ENCODE measurements at regions not wholly inside any gene's neighbourhood (a gene's known extent, or its start where the extent isn't known, plus 50 kb on each side); places are given as distances from the start of the nearest gene placed in this dataset.
"Not testable (repeated sequence)": the region's sequence is repeated elsewhere in the genome, so short reads cannot be mapped to it uniquely, and the experiment has no call there.

- Histone ChIP-seq H3K4me3 (ENCODE audit: low read length) (no peak overlapping the region), H3K27ac (ENCODE audit: low read depth, low read length) (no peak overlapping the region), H3K4me1 (ENCODE audit: insufficient read depth, low read length) (no peaks in the 10 kb centered on the region), H3K9me3 (ENCODE audit: low read length) (no peaks in the 10 kb centered on the region), H3K36me3 (ENCODE audit: insufficient read depth, low read length) (no peaks in the 10 kb centered on the region), H3K27me3 (ENCODE audit: insufficient read depth, low read length, poor library complexity, severe bottlenecking) (no peaks in the 10 kb centered on the region)
- CTCF ChIA-PET: no interaction called here
- Mint-ChIP-seq H3K36me3 (no peaks in the 10 kb centered on the region), H3K27me3 (peaks cover 0 to 2% of the 10 kb centered on the region in 2 donors), H3K9me3 (peaks cover 0 to 5% (median 0%) of the 10 kb centered on the region in 5 donors), H3K4me3 (no peak overlapping the region), H3K27ac (no peak overlapping the region), H3K4me1 (no peaks in the 10 kb centered on the region)
- POLR2A ChIA-PET: no interaction called here
- no peak for DNase-seq
Measured at GRCh38 chrX:1140236-1140681, 72.2 kb downstream of the CRLF2 start.

- no peaks in the 10 kb centered on the region for H3K4me1 Mint-ChIP-seq
- CTCF ChIA-PET: no interaction called here
Measured at GRCh38 chrX:1139185-1139500, 73.3 kb downstream of the CRLF2 start.

DNA sequence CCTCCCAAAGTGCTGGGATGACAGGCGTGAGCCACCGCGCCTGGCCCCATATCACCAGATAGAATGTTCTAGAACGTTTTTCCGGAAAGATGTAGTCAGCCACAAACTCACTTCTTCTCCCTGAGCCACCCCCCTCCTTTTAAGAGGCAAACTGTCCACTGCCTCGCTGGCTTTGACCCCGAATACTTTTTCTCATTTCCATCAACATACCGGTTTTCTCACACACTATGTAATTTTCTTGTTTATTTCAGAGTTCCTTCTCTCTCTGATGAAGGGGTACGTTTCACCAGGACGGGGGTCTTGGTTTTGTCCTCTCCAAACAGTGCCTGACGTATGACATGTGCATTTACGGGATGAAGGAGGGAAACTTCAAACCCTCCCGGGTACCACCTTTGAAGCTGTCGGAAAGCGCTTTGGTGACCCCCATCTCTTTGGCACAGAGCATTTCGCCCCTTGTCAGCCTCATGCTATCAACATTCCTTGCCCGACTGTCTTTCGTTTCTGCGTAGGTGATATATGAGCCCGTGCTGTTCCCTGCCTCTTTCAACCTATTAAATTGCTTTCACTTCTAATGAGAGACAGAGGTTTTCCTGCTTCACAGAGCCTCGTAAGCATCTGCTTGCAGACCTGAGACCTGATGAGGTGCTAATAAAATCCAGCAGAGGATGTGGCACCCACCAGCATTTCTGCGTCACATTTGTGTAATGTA, 73.8 kb downstream of the CRLF2 start:
- peaks cover 0 to 5% of the 10 kb centered on the region in 2 donors for H3K27me3 Mint-ChIP-seq
- H3K9me3 Mint-ChIP-seq: peaks cover 0 to 5% (median 0%) of the 10 kb centered on the region in 5 donors
- no peaks in the 10 kb centered on the region for H3K9me3 ChIP-seq (ENCODE audit: low read length)
- no peaks in the 10 kb centered on the region for H3K36me3 ChIP-seq (ENCODE audit: insufficient read depth, low read length)
- no peaks in the 10 kb centered on the region for H3K4me1 ChIP-seq (ENCODE audit: insufficient read depth, low read length)
- no peaks in the 10 kb centered on the region for H3K4me1 Mint-ChIP-seq
- no peak for DNase-seq
- no peak overlapping the region for H3K4me3 ChIP-seq (ENCODE audit: low read length)
- H3K27ac Mint-ChIP-seq: no peak overlapping the region
- H3K4me3 Mint-ChIP-seq: no peak overlapping the region
- ChIA-PET POLR2A (no interaction called here), CTCF (no interaction called here)
- H3K27ac ChIP-seq (ENCODE audit: low read depth, low read length): no peak overlapping the region
- no peaks in the 10 kb centered on the region for H3K27me3 ChIP-seq (ENCODE audit: insufficient read depth, low read length, poor library complexity, severe bottlenecking)
- H3K36me3 Mint-ChIP-seq: no peaks in the 10 kb centered on the region

More at GRCh38 chrX:1139185-1139500, 73.3 kb downstream of the CRLF2 start:
- no peak for DNase-seq
- POLR2A ChIA-PET: no interaction called here
- Histone ChIP-seq H3K4me3 (ENCODE audit: low read length) (no peak overlapping the region), H3K36me3 (ENCODE audit: insufficient read depth, low read length) (no peaks in the 10 kb centered on the region), H3K27ac (ENCODE audit: low read depth, low read length) (no peak overlapping the region), H3K9me3 (ENCODE audit: low read length) (no peaks in the 10 kb centered on the region), H3K27me3 (ENCODE audit: insufficient read depth, low read length, poor library complexity, severe bottlenecking) (no peaks in the 10 kb centered on the region), H3K4me1 (ENCODE audit: insufficient read depth, low read length) (no peaks in the 10 kb centered on the region)
- no peaks in the 10 kb centered on the region for H3K36me3 Mint-ChIP-seq
- no peak overlapping the region for H3K27ac Mint-ChIP-seq
- H3K9me3 Mint-ChIP-seq: peaks cover 0 to 5% (median 0%) of the 10 kb centered on the region in 5 donors
- peaks cover 0 to 5% of the 10 kb centered on the region in 2 donors for H3K27me3 Mint-ChIP-seq
- H3K4me3 Mint-ChIP-seq: no peak overlapping the region

GRCh38 chrX:1137531-1137930, 74.9 kb downstream of the CRLF2 start:
- POLR2A ChIA-PET: no interaction called here
- CTCF ChIA-PET: no interaction called here
- Mint-ChIP-seq H3K27ac (no peak overlapping the region), H3K36me3 (no peaks in the 10 kb centered on the region), H3K27me3 (peaks cover 0 to 5% of the 10 kb centered on the region in 2 donors), H3K9me3 (peaks cover 0 to 5% (median 0%) of the 10 kb centered on the region in 5 donors), H3K4me3 (no peak overlapping the region), H3K4me1 (no peaks in the 10 kb centered on the region)
- H3K4me3 ChIP-seq (ENCODE audit: low read length): no peak overlapping the region
- H3K36me3 ChIP-seq (ENCODE audit: insufficient read depth, low read length): no peaks in the 10 kb centered on the region
- H3K9me3 ChIP-seq (ENCODE audit: low read length): no peaks in the 10 kb centered on the region
- no peak overlapping the region for H3K27ac ChIP-seq (ENCODE audit: low read depth, low read length)
- H3K4me1 ChIP-seq (ENCODE audit: insufficient read depth, low read length): no peaks in the 10 kb centered on the region
- DNase-seq: no peak
- H3K27me3 ChIP-seq (ENCODE audit: insufficient read depth, low read length, poor library complexity, severe bottlenecking): no peaks in the 10 kb centered on the region

- H3K4me1 Mint-ChIP-seq; H3K36me3 Mint-ChIP-seq; H3K27me3 Mint-ChIP-seq; H3K27me3 ChIP-seq (ENCODE audit: insufficient read depth, low read length, poor library complexity, severe bottlenecking); H3K9me3 Mint-ChIP-seq; DNase-seq; CTCF ChIA-PET; H3K27ac ChIP-seq (ENCODE audit: low read depth, low read length); H3K36me3 ChIP-seq (ENCODE audit: insufficient read depth, low read length); POLR2A ChIA-PET; H3K4me3 Mint-ChIP-seq; H3K27ac Mint-ChIP-seq; H3K9me3 ChIP-seq (ENCODE audit: low read length); H3K4me3 ChIP-seq (ENCODE audit: low read length); H3K4me1 ChIP-seq (ENCODE audit: insufficient read depth, low read length): not testable (repeated sequence)
Measured at GRCh38 chrX:1136582-1136981, 75.9 kb downstream of the CRLF2 start.

GRCh38 chrX:1134976-1135375, 77.5 kb downstream of the CRLF2 start:
- H3K27me3 Mint-ChIP-seq: peaks cover 0 to 5% of the 10 kb centered on the region in 2 donors
- H3K36me3 ChIP-seq (ENCODE audit: insufficient read depth, low read length): no peaks in the 10 kb centered on the region
- H3K4me3 Mint-ChIP-seq: no peak overlapping the region
- no peaks in the 10 kb centered on the region for H3K9me3 ChIP-seq (ENCODE audit: low read length)
- no peaks in the 10 kb centered on the region for H3K4me1 ChIP-seq (ENCODE audit: insufficient read depth, low read length)
- H3K4me3 ChIP-seq (ENCODE audit: low read length): no peak overlapping the region
- CTCF ChIA-PET: no interaction called here
- POLR2A ChIA-PET: no interaction called here
- no peak for DNase-seq
- H3K9me3 Mint-ChIP-seq: peaks cover 0 to 5% (median 0%) of the 10 kb centered on the region in 5 donors
- H3K36me3 Mint-ChIP-seq: no peaks in the 10 kb centered on the region
- H3K27ac ChIP-seq (ENCODE audit: low read depth, low read length): no peak overlapping the region
- no peaks in the 10 kb centered on the region for H3K4me1 Mint-ChIP-seq
- no peaks in the 10 kb centered on the region for H3K27me3 ChIP-seq (ENCODE audit: insufficient read depth, low read length, poor library complexity, severe bottlenecking)
- no peak overlapping the region for H3K27ac Mint-ChIP-seq

GRCh38 chrX:1134156-1134555, 78.3 kb downstream of the CRLF2 start:
- H3K4me1 Mint-ChIP-seq: no peaks in the 10 kb centered on the region
- no peak overlapping the region for H3K4me3 Mint-ChIP-seq
- no peak overlapping the region for H3K27ac Mint-ChIP-seq
- no peaks in the 10 kb centered on the region for H3K36me3 Mint-ChIP-seq
- no peaks in the 10 kb centered on the region for H3K27me3 ChIP-seq (ENCODE audit: insufficient read depth, low read length, poor library complexity, severe bottlenecking)
- no peaks in the 10 kb centered on the region for H3K4me1 ChIP-seq (ENCODE audit: insufficient read depth, low read length)
- H3K9me3 Mint-ChIP-seq: peaks cover 0 to 3% (median 0%) of the 10 kb centered on the region in 5 donors
- H3K4me3 ChIP-seq (ENCODE audit: low read length): no peak overlapping the region
- no peak overlapping the region for H3K27ac ChIP-seq (ENCODE audit: low read depth, low read length)
- no peak for DNase-seq
- H3K27me3 Mint-ChIP-seq: peaks cover 0 to 5% of the 10 kb centered on the region in 2 donors
- ChIA-PET POLR2A (no interaction called here), CTCF (no interaction called here)
- no peaks in the 10 kb centered on the region for H3K36me3 ChIP-seq (ENCODE audit: insufficient read depth, low read length)
- H3K9me3 ChIP-seq (ENCODE audit: low read length): no peaks in the 10 kb centered on the region

DNA sequence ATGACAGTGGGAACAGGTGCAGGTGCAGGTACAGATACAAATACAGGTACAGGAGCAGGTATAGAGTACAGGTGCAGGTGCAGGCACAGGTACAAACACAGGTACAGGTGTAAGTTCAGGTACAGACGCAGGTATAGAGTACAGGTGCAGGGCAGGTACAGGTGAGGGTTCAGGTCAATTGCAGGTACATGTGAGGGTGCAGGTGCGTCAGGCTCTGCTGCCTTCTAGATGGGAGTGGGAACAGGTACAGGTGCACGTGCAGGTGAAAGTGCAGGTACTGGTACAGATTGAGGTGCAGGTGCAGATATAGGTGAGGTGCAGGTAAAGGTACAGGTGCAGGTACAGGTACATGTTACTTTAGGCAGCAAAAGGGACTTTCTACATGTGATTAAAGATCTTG, 85.7 kb downstream of the CRLF2 start:
- POLR2A ChIA-PET: no interaction called here
- Mint-ChIP-seq H3K36me3 (peaks cover 0 to 2% (median 0%) of the 10 kb centered on the region in 3 donors), H3K9me3 (peaks cover 0 to 4% (median 0%) of the 10 kb centered on the region in 5 donors), H3K27me3 (peaks cover 16 to 19% of the 10 kb centered on the region in 2 donors), H3K4me3 (no peak overlapping the region), H3K27ac (no peak overlapping the region), H3K4me1 (no peaks in the 10 kb centered on the region)
- Histone ChIP-seq H3K9me3 (ENCODE audit: low read length) (no peaks in the 10 kb centered on the region), H3K27ac (ENCODE audit: low read depth, low read length) (no peak overlapping the region), H3K36me3 (ENCODE audit: insufficient read depth, low read length) (no peaks in the 10 kb centered on the region), H3K4me1 (ENCODE audit: insufficient read depth, low read length) (no peaks in the 10 kb centered on the region), H3K27me3 (ENCODE audit: insufficient read depth, low read length, poor library complexity, severe bottlenecking) (no peaks in the 10 kb centered on the region), H3K4me3 (ENCODE audit: low read length) (no peak overlapping the region)
- DNase-seq: no peak
- CTCF ChIA-PET: no interaction called here
